ENCODE measurements at regions not wholly inside any gene's neighbourhood (a gene's known extent, or its start where the extent isn't known, plus 50 kb on each side); places are given as distances from the start of the nearest gene placed in this dataset.

DNA sequence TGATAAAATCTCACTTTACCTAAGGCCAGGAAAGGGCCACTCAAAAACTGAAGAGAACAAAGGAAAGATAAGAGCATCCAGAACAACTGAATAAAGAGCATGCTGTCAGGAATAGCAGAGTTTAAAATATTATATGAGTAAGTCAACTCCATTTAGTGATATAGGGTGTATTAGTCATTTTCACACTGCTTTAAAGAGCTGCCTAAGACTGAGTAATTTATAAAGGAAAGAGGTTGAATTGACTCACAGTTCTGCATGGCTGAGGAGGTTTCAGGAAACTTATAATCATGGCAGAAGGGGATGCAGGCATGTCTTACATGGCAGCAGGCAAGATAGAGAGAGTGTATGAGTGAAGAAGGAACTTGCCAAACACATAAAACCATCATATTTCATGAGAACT is 778.0 kb upstream of the NECTIN3 start:
- no peak for DNase-seq (ENCODE audit: low read depth)
- TF ChIP-seq, protein P1, sequence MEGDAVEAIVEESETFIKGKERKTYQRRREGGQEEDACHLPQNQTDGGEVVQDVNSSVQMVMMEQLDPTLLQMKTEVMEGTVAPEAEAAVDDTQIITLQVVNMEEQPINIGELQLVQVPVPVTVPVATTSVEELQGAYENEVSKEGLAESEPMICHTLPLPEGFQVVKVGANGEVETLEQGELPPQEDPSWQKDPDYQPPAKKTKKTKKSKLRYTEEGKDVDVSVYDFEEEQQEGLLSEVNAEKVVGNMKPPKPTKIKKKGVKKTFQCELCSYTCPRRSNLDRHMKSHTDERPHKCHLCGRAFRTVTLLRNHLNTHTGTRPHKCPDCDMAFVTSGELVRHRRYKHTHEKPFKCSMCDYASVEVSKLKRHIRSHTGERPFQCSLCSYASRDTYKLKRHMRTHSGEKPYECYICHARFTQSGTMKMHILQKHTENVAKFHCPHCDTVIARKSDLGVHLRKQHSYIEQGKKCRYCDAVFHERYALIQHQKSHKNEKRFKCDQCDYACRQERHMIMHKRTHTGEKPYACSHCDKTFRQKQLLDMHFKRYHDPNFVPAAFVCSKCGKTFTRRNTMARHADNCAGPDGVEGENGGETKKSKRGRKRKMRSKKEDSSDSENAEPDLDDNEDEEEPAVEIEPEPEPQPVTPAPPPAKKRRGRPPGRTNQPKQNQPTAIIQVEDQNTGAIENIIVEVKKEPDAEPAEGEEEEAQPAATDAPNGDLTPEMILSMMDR (IDR thresholded peaks at IDR 0.05; ENCODE audit: low read depth, low read length, missing control alignments) = no peak
- no peak overlapping the region for H3K4me3 ChIP-seq (ENCODE audit: low read depth, low read length)

DNA sequence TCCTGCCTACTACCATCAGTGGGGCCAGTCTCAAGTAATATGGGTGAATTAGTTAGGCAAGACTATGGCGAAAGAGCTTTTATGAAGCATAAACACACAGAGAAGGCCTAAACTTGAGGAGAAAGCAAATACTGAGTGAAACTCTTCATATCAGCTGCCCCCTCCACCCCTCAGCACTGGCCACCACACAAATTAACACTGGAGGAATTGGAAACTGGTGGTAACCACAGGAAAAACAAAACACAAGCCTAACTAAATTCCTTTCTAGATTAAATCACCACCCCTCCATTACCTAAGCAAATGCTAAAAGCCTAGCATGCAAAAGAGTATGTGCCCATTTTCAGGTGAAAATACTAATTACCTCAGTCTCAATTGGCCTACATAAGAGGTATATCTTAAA is 774.7 kb upstream of the NECTIN3 start:
- TF ChIP-seq, protein P1 (IDR thresholded peaks at IDR 0.05; ENCODE audit: low read depth, low read length, missing control alignments) = no peak
- no peak for DNase-seq (ENCODE audit: low read depth)
- H3K4me3 ChIP-seq (ENCODE audit: low read depth, low read length) = no peak overlapping the region

GRCh38 chr3:110301781-110302180 is 769.8 kb upstream of the NECTIN3 start:
- H3K4me3 ChIP-seq (ENCODE audit: low read depth, low read length) = no peak overlapping the region
- DNase-seq (ENCODE audit: low read depth) = no peak
- TF ChIP-seq, protein P1 (IDR thresholded peaks at IDR 0.05; ENCODE audit: low read depth, low read length, missing control alignments) = no peak

- TF ChIP-seq, protein P1 (IDR thresholded peaks at IDR 0.05; ENCODE audit: low read depth, low read length, missing control alignments) = no peak
- DNase-seq (ENCODE audit: low read depth) = no peak
- H3K4me3 ChIP-seq (ENCODE audit: low read depth, low read length) = no peak overlapping the region
Measured at GRCh38 chr3:110307065-110307809, 764.4 kb upstream of the NECTIN3 start.

- no peak overlapping the region for H3K4me3 ChIP-seq (ENCODE audit: low read depth, low read length)
- no peak for DNase-seq (ENCODE audit: low read depth)
- TF ChIP-seq, protein P1 (IDR thresholded peaks at IDR 0.05; ENCODE audit: low read depth, low read length, missing control alignments) = no peak
Measured at GRCh38 chr3:110311541-110311940, 760.1 kb upstream of the NECTIN3 start.

GRCh38 chr3:110314512-110315114 is 757.0 kb upstream of the NECTIN3 start:
- TF ChIP-seq, protein P1 (IDR thresholded peaks at IDR 0.05; ENCODE audit: low read depth, low read length, missing control alignments) = peak; percentile 85
- peak; percentile 13 for DNase-seq (ENCODE audit: low read depth)
- H3K4me3 ChIP-seq (ENCODE audit: low read depth, low read length) = no peak overlapping the region

DNA sequence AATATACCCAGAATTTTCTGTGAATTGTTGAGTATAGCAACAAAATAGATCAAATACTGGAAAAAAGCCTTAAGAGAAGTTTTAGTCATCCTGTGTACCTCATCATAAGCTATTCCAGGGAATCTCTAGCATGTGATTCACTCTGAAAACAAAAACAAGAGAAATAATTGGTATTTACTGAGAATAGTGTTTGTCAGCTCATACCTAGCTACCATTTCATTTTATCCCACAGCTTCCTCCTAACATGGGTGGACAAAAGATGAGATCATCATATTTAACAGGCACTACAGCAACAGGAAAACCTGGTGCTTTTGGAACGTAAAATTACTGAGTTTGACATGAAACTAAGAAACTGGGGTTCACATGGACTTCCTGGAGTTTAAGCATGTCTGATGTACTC is 753.5 kb upstream of the NECTIN3 start:
- no peak for DNase-seq (ENCODE audit: low read depth)
- TF ChIP-seq, protein P1 (IDR thresholded peaks at IDR 0.05; ENCODE audit: low read depth, low read length, missing control alignments) = no peak
- no peak overlapping the region for H3K4me3 ChIP-seq (ENCODE audit: low read depth, low read length)

Data from GM12864 (cell line).